Putamen (tissue), 1 donor: ENCODE measurements at regions not wholly inside any gene's neighbourhood (a gene's known extent, or its start where the extent isn't known, plus 50 kb on each side); places are given as distances from the start of the nearest gene placed in this dataset.
"Not testable (repeated sequence)": the region's sequence is repeated elsewhere in the genome, so short reads cannot be mapped to it uniquely, and the experiment has no call there.

Source experiments
- DNase-seq: peaks from one replicate; pipeline ENCODE4 v3.0.0-alpha.2; 2016; ENCODE audit warnings: low spot score

DNA sequence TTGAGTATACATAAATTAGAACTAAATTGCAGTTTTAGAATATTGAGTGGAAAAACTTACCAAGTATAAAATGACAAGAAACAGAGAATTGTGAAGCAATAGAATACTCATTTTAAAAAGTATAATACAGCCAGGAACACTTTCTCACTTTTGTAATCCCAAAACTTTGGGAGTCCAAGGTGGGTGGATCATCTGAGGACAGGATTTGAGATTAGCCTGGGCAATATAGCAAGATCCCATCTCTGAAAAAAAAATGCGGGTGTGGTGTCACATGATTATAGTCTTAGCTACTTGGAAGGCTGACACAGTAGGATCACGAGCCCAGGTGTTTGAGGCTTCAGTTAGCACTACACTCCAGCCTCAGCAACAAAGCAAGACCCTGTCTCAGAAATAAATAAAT lies 440.9 kb upstream of the POT1 start:
- DNase-seq = no peak

DNA sequence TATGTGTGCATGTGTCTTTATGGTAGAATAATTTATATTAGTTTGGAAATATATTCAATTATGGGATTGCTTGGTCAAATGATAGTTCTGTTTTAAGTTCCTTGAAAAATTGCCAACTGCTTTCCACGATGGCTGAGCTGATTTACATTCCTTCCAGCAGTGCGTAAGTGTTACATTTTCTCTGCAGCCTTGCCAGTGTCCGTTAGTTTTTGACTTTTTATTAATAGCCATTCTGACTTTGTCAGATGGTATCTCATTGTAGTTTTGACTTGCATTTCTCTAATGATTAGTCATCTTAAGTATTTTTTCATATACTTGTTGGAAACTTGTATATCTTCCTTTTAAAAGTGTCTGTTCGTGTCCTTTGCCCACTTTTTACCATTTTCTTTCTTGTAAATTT lies 434.2 kb upstream of the POT1 start:
- DNase-seq = no peak

DNA sequence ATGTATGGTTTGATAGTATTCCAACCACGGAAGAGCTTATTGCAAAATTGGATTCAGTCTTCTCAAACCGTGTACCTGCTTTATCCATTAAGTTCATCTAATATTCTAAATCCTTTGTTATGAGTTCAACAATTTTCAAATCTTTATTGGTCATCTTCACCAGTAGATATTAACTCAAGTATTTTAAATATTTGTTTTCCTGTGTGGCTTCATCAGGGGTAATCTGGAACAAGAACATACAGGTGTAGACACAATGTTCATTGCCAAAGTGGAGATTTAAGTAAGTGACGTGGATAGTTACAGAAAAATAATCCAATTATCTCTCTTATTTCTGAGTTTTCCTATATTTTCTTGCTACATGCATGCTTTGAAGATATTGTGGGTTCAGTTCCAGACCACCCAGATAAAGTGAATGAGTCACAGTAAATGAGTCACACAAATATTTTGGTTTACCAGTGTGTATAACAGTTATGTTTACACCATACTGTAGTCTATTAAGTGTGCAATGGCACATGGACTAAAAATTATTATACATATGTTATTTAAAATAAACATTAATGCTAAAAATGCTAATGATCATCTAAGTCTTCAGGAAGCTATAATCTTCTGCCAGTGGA lies 429.0 kb upstream of the POT1 start:
- DNase-seq = no peak

GRCh38 chr7:125357676-125358455 lies 428.2 kb upstream of the POT1 start:
- no peak for DNase-seq

GRCh38 chr7:125355899-125356298 lies 426.3 kb upstream of the POT1 start:
- DNase-seq = peak; percentile 10

DNA sequence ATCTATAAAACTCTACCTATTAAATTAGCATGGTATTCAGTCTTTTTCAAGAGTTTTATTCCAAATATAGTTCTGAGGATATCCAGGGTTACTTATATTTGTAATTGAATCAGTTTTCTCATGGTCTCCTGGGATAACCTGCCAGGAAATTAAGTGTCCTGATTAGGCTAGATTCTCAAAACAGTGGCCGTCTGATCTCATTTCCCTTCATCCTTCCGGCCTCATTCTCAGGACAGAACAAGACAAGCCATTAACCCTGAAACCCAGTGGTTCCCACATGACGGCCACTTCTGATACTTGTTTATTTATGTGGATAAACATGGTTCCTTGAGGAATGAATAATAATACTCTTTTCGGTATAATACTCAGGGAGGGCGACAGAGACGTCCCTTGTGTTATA lies 417.6 kb upstream of the POT1 start:
- DNase-seq = no peak

- DNase-seq = no peak
These were observed 408.5 kb upstream of the POT1 start for GRCh38 chr7:125338110-125338509.

DNA sequence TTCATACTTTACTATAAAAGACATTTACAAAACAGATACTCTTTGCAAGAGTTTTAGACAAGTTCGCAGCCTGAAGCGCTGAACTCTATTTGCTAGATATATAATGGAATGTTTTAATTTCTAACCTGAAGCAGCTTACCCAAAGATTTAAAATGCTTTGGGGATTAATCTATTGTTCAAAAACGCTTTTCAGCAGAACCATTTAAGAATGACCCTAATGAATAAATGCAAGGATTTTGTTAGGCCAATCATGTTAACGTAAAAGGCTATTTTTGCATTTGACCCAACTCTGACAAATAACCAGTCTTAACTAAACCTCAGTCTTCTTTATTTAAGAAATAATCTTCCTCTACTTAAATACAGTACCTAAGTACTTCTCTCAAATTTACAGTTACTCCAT lies 406.7 kb upstream of the POT1 start:
- no peak for DNase-seq

- no peak for DNase-seq
These were observed 397.1 kb upstream of the POT1 start for GRCh38 chr7:125326666-125327255.

DNA sequence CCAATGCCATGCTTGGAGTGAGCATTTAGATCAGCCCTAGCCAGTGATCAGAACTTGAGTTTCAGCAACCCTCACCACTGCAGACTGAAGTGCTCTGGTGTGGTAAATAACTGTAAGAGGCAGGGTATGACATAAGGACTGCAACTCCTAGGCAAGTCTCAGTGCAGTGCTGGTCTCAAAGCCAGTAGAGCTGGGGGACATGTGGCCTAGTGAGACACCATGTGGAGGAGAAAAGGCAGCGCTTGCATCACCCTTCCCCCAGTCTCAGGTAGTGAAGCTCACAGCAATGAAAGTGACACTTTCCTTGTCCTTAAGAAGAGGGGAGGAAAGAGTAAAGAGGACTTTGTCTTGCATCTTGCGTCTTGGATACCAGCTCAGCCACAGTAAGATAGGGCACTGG lies 386.8 kb upstream of the POT1 start:
- peak; percentile 3 for DNase-seq

GRCh38 chr7:125299003-125299765 lies 369.6 kb upstream of the POT1 start:
- DNase-seq = no peak

- DNase-seq = no peak
These were observed 350.3 kb upstream of the POT1 start for GRCh38 chr7:125279961-125280360.

DNA sequence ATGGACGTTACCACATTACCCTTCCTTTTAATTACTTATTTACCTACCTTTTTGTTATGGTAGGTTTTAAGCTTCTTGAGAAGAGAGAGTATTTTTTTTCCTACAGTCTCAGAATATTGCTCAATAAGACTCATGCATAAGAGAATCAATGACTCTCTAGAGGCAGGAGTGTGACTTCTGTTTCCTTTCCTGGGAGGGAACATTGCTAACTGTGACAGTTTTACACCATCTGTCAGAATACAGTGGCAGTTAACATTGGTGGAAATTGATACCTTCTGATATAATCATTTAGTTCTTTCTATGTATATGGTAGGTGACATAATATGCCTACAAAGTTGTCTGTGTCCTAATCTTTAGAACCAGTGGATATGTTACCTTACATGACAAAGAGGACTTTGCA lies 348.7 kb upstream of the POT1 start:
- DNase-seq = no peak

DNA sequence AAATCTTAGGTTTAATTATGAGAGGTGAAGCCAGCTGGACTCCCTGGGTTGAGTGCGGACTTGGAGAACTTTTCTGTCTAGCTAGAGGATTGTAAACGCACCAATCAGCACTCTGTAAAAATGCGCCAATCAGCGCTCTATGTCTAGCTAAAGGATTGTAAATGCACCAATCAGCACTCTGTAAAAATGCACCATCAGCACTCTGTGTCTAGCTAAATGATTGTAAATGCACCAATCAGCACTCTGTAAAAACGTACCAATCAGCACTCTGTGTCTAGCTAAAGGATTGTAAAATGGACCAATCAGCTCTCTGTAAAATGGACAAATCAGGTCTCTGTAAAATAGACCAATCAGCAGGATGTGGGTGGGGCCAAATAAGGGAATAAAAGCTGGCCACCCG lies 345.1 kb upstream of the POT1 start:
- not testable (repeated sequence) for DNase-seq

DNA sequence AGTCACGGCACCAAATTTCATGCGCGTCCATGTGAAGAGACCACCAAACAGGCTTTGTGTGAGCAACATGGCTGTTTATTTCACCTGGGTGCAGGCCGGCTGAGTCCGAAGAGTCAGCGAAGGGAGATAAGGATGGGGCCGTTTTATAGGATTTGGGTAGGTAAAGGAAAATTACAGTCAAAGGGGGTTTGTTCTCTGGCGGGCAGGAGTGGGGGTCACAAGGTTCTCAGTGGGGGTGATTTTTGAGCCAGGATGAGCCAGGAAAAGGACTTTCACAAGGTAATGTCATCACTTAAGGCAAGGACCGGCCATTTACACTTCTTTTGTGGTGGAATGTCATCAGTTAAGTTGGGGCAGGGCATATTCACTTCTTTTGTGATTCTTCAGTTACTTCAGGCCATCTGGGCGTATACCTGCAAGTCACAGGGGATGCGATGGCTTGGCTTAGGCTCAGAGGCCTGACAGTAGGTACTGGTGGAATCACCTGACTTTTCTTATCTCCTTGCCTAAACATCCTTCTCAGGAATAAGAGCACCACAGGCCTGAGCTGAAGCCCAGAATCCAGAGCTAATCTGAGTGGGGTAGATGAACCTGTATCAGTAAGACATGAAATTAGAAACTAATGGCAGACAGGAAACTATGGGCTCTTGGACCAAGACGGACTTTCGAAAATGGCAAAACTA lies 334.7 kb upstream of the POT1 start:
- DNase-seq = not testable (repeated sequence)

DNA sequence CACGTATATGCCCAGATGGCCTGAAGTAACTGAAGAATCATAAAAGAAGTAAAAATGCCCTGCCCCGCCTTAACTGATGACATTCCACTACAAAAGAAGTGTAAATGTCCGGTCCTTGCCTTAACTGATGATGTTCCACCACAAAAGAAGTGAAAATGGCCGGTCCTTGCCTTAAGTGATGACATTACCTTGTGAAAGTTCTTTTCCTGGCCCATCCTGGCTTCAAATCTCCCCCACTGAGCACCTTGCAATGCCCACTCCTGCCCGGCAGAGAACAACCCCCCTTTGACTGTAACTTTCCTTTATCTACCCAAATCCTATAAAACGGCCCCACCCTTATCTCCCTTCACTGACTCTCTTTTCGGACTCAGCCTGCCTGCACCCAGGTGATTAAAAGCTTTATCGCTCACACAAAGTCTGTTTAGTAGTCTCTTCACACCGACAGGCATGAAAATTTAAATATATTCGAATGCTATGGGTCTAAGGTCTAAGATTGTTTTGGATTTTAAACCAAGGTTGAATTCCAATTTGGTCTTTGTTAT lies 329.3 kb upstream of the POT1 start:
- not testable (repeated sequence) for DNase-seq

DNA sequence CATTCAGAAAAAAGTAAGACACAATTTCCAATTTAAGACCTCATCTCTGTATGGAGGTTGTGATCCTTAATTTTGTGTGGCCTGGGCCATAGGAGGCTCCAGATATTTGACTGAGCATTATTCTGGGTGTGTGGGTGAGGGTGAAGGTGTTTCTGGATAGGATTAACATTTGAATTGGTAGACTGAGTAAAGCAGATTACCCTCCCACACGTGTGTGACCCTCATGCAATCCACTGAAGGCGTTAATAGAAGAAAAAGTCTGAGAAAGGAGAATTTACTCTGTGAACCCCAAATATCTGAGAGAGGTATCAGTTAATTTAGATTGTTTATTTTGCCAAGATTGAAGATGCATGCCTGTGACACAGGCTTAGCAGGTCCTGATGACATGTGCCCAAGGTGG lies 328.0 kb upstream of the POT1 start:
- DNase-seq = no peak

DNA sequence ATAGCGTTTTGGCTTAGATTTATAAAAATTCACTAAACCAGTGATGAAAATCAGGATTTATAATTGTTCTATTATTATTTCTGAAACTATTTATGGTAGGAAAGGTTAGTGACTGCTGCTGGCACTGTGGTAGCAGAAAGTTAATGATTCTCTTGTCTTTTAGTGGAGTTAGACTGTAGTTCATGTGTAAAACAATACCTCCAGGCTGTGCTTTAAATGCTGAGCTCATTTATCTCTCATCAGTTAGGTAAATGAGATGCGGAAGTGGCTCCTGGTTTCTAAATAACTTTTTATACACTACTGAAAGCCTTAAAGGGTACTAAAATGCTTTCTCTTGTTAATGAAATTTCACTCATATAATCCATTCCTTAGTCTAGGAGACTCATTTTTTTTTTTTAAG lies 326.8 kb upstream of the POT1 start:
- DNase-seq = no peak

DNA sequence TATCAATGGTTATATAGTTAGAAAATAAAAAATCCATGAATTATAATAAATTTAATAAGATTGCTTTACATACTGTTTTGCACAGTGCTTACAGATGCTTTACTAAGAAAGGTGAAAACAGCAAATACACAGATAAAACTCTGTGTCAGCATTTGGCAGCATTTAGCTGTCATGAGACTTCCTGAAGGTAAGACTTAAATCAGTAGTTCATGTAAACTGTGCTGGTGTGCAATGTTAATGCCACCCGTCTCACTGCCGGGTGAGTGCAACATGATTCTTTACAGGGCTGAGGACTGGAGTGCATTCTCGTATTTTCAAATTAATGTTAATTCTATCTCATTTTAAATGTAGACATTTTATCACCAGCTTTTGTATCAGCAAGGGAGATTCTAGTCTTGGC lies 326.2 kb upstream of the POT1 start:
- DNase-seq = no peak

- DNase-seq = no peak
These were observed 324.9 kb upstream of the POT1 start for GRCh38 chr7:125254566-125254965.

DNA sequence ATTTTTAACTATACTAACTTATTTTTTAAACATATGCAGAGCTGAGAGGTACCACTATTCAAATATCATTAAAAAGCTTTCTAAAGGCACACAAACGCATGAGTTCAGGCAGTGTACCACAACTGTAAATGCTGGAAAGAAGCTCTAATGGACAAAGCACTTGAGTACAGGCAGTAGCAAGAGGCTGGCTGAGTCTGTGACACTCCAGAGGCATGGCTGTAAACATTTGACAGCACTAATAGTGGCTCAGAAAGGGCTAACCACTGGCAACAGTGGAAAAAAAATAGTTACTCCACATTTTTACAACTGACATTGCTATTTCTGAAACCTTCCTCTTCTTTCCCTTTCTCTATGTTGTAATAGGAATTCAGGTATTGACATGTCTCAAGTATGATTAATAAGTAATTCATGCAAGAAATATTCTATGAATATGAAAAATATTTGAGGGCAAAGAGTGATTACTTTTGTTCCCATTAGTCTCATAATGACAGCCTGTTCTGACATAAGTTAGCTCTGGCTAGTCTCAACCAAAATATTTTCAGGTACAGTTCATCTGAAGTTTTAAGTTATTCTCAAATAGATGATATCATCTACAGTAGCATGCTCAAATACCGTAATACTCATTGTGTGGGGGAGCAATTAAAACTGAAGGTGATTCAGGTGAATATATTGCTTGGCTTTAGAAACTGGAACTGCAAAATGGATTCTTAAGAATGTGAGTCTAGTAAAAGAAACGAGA lies 324.0 kb upstream of the POT1 start:
- DNase-seq = no peak
